ENCODE measurements at regions not wholly inside any gene's neighbourhood (a gene's known extent, or its start where the extent isn't known, plus 50 kb on each side); places are given as distances from the start of the nearest gene placed in this dataset.

GRCh38 chr12:88921890-88922532 lies 341.7 kb upstream of the KITLG start:
- TF ChIP-seq CTCF (IDR thresholded peaks at IDR 0.05) (no peak), POLR2A (IDR thresholded peaks at IDR 0.05; ENCODE audit: low read length) (no peak), EP300 (IDR thresholded peaks at IDR 0.05) (no peak), ESRRA (IDR thresholded peaks at IDR 0.05; ENCODE audit: borderline replicate concordance, low read length) (no peak), NFE2L2 (conservative IDR thresholded peaks at IDR 0.05; ENCODE audit: low read length) (no peak), FOSL2 (IDR thresholded peaks at IDR 0.05) (no peak), FOSL2 (CRISPR knock-in tag; IDR thresholded peaks at IDR 0.05) (no peak), RARB (CRISPR knock-in tag; IDR thresholded peaks at IDR 0.05) (no peak), BCL3 (IDR thresholded peaks at IDR 0.05) (no peak)
